ENCODE measurements at regions not wholly inside any gene's neighbourhood (a gene's known extent, or its start where the extent isn't known, plus 50 kb on each side); places are given as distances from the start of the nearest gene placed in this dataset.

DNA sequence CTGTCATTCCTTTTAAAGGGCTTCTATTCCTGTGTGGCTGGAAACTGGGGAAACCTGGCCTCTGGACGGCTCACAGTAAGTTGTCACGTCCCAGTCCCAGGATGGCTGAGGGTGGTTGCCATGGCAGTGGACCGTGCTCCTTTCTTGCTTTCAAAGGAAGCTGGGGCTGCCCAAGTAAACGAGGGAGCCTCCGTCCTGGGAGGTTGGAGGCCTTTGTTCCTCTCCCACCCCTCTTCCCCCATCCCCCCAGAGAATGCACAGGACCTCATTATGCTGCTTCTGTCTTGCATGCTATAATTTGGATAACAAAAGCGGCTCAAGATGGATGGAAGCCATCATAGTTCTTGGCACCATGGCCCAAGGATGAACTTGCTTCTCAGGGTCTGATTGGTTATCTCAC is 325.5 kb upstream of the HS6ST1 start:
- in situ Hi-C loops (cut with HindIII; ENCODE audit: extremely low pct_ligation_motif_present, low pct_unique_long_range_greater_than_20kb): loop anchor here (25.0 kb wide), 1 partner anchor 582 kb away; no protein-coding TSS in a partner anchor

More for the DNA sequence above, 325.5 kb upstream of the HS6ST1 start:
- H3K79me2 ChIP-seq (ENCODE audit: insufficient read depth, low read length): no peaks in the 10 kb centered on the region
- ATAC-seq (no peak), FAIRE-seq (no peak), DNase-seq (ENCODE audit: low spot score) (no peak)
- intact Hi-C loops (cut with micrococcal nuclease; ENCODE audit: unreplicated experiment): no loop called here
- H4K20me1 ChIP-seq (ENCODE audit: insufficient read depth, low read length): no peaks in the 10 kb centered on the region
- POLR2A ChIA-PET: no interaction called here
- H3K9me3 ChIP-seq (ENCODE audit: low read length): no peaks in the 10 kb centered on the region
- H3K9ac ChIP-seq (ENCODE audit: insufficient read depth, low read depth, low read length): no peak overlapping the region
- peaks cover 4 to 41% of the 10 kb centered on the region in 2 experiments; a peak in 3 of 5 replicates for H3K27me3 ChIP-seq (ENCODE audit: control insufficient read depth in 1 of 2, insufficient read depth in 2 of 2, low read length in 2 of 2)
- CTCF ChIA-PET (ENCODE audit: low intra/inter-chr PET ratio, low total read pairs): no interaction called here
- 0% methylated on average over 4 of the region's 6 CpGs for WGBS (ENCODE audit: low lambda C conversion rate)
- TF ChIP-seq KLF15 (CRISPR knock-in tag; IDR thresholded peaks at IDR 0.05; ENCODE audit: borderline replicate concordance): no peak
- TF ChIP-seq, protein P1, sequence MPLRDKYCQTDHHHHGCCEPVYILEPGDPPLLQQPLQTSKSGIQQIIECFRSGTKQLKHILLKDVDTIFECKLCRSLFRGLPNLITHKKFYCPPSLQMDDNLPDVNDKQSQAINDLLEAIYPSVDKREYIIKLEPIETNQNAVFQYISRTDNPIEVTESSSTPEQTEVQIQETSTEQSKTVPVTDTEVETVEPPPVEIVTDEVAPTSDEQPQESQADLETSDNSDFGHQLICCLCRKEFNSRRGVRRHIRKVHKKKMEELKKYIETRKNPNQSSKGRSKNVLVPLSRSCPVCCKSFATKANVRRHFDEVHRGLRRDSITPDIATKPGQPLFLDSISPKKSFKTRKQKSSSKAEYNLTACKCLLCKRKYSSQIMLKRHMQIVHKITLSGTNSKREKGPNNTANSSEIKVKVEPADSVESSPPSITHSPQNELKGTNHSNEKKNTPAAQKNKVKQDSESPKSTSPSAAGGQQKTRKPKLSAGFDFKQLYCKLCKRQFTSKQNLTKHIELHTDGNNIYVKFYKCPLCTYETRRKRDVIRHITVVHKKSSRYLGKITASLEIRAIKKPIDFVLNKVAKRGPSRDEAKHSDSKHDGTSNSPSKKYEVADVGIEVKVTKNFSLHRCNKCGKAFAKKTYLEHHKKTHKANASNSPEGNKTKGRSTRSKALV (CRISPR knock-in tag; IDR thresholded peaks at IDR 0.05): no peak
- TF ChIP-seq, protein P2, sequence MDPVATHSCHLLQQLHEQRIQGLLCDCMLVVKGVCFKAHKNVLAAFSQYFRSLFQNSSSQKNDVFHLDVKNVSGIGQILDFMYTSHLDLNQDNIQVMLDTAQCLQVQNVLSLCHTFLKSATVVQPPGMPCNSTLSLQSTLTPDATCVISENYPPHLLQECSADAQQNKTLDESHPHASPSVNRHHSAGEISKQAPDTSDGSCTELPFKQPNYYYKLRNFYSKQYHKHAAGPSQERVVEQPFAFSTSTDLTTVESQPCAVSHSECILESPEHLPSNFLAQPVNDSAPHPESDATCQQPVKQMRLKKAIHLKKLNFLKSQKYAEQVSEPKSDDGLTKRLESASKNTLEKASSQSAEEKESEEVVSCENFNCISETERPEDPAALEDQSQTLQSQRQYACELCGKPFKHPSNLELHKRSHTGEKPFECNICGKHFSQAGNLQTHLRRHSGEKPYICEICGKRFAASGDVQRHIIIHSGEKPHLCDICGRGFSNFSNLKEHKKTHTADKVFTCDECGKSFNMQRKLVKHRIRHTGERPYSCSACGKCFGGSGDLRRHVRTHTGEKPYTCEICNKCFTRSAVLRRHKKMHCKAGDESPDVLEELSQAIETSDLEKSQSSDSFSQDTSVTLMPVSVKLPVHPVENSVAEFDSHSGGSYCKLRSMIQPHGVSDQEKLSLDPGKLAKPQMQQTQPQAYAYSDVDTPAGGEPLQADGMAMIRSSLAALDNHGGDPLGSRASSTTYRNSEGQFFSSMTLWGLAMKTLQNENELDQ (CRISPR knock-in tag; IDR thresholded peaks at IDR 0.05; ENCODE audit: borderline replicate concordance): no peak
- TF ChIP-seq HNRNPL (IDR thresholded peaks at IDR 0.05; ENCODE audit: low read depth, low read length): no peak
- no peak for TF ChIP-seq ESRRA (CRISPR knock-in tag; IDR thresholded peaks at IDR 0.05; ENCODE audit: low read depth)
- no peak for TF ChIP-seq MED8 (CRISPR knock-in tag; IDR thresholded peaks at IDR 0.05; ENCODE audit: insufficient replicate concordance)
- TF ChIP-seq, protein P3, sequence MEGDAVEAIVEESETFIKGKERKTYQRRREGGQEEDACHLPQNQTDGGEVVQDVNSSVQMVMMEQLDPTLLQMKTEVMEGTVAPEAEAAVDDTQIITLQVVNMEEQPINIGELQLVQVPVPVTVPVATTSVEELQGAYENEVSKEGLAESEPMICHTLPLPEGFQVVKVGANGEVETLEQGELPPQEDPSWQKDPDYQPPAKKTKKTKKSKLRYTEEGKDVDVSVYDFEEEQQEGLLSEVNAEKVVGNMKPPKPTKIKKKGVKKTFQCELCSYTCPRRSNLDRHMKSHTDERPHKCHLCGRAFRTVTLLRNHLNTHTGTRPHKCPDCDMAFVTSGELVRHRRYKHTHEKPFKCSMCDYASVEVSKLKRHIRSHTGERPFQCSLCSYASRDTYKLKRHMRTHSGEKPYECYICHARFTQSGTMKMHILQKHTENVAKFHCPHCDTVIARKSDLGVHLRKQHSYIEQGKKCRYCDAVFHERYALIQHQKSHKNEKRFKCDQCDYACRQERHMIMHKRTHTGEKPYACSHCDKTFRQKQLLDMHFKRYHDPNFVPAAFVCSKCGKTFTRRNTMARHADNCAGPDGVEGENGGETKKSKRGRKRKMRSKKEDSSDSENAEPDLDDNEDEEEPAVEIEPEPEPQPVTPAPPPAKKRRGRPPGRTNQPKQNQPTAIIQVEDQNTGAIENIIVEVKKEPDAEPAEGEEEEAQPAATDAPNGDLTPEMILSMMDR (CRISPR knock-in tag; IDR thresholded peaks at IDR 0.05): no peak
- no peak for TF ChIP-seq ZZZ3 (CRISPR knock-in tag; IDR thresholded peaks at IDR 0.05; ENCODE audit: borderline replicate concordance)
- TF ChIP-seq PHF8 (CRISPR knock-in tag; IDR thresholded peaks at IDR 0.05): no peak
- no peak overlapping the region for H3K27ac ChIP-seq (ENCODE audit: extremely low read length, insufficient read depth, low read length)
- no peak overlapping the region for H3K4me2 ChIP-seq (ENCODE audit: low read depth, low read length)
- H3K4me3 ChIP-seq (replicated peaks in 1 of 3; ENCODE audit: insufficient read depth in 1 of 3, low read depth in 2 of 3, low read length in 3 of 3): no peak overlapping the region
- H3K36me3 ChIP-seq (replicated peaks in 1 of 2; ENCODE audit: control insufficient read depth in 1 of 2, insufficient read depth in 2 of 2, low read length in 2 of 2): no peaks in the 10 kb centered on the region
- no TSS peak for BruUV-seq (replicated peaks)
- no peak overlapping the region for H2AFZ ChIP-seq (ENCODE audit: low read length)
- H3K4me1 ChIP-seq (ENCODE audit: insufficient read depth, low read length): no peaks in the 10 kb centered on the region
